ENCODE measurements at regions not wholly inside any gene's neighbourhood (a gene's known extent, or its start where the extent isn't known, plus 50 kb on each side); places are given as distances from the start of the nearest gene placed in this dataset.
"Not testable (repeated sequence)": the region's sequence is repeated elsewhere in the genome, so short reads cannot be mapped to it uniquely, and the experiment has no call there.

GRCh38 chr15:59791755-59792154, 102.6 kb upstream of the BNIP2 start:
- peaks cover 8% of the 10 kb centered on the region for H3K27me3 Mint-ChIP-seq (ENCODE audit: insufficient read depth)
- H3K36me3 ChIP-seq (ENCODE audit: control insufficient read depth, insufficient read depth, low read length) = no peaks in the 10 kb centered on the region
- no peak overlapping the region for H3K27ac Mint-ChIP-seq
- no peak overlapping the region for H3K9ac ChIP-seq (ENCODE audit: extremely low read depth, low read length, poor library complexity, severe bottlenecking)
- no peak for DNase-seq
- peaks cover 13% of the 10 kb centered on the region for H3K4me1 ChIP-seq (ENCODE audit: control insufficient read depth, insufficient read depth, low read length)
- 85 to 89% methylated on average over 2 to 3 of the region's 3 CpGs for WGBS, 2 experiments (ENCODE audit: insufficient coverage in 1 of 2, insufficient read length in 1 of 2)
- no peak overlapping the region for H3K4me3 ChIP-seq (ENCODE audit: low read length)
- no peak for TF ChIP-seq CTCF (conservative IDR thresholded peaks at IDR 0.05)
- H3K27me3 ChIP-seq (ENCODE audit: control insufficient read depth, insufficient read depth, low read length, poor library complexity, severe bottlenecking) = no peaks in the 10 kb centered on the region
- no peak overlapping the region for H3K27ac ChIP-seq (ENCODE audit: low read depth, low read length)
- H3K9me3 ChIP-seq (ENCODE audit: control insufficient read depth, low read length) = peaks cover 13% of the 10 kb centered on the region
- no peak overlapping the region for H3K4me3 Mint-ChIP-seq
- peaks cover 23% of the 10 kb centered on the region for H3K4me1 Mint-ChIP-seq
- H3K9me3 Mint-ChIP-seq = peaks cover 7% of the 10 kb centered on the region
- no peaks in the 10 kb centered on the region for H3K36me3 Mint-ChIP-seq (ENCODE audit: low read depth)

- H3K9me3 Mint-ChIP-seq = peaks cover 7% of the 10 kb centered on the region
- no peak overlapping the region for H3K27ac Mint-ChIP-seq
- no peaks in the 10 kb centered on the region for H3K36me3 Mint-ChIP-seq (ENCODE audit: low read depth)
- 80 to 100% methylated on average over 4 to 5 of the region's 5 CpGs for WGBS, 2 experiments (ENCODE audit: insufficient coverage in 1 of 2, insufficient read length in 1 of 2)
- Histone ChIP-seq H3K27me3 (ENCODE audit: control insufficient read depth, insufficient read depth, low read length, poor library complexity, severe bottlenecking) (no peaks in the 10 kb centered on the region), H3K36me3 (ENCODE audit: control insufficient read depth, insufficient read depth, low read length) (no peaks in the 10 kb centered on the region), H3K4me3 (ENCODE audit: low read length) (no peak overlapping the region), H3K9ac (ENCODE audit: extremely low read depth, low read length, poor library complexity, severe bottlenecking) (no peak overlapping the region), H3K27ac (ENCODE audit: low read depth, low read length) (no peak overlapping the region), H3K4me1 (ENCODE audit: control insufficient read depth, insufficient read depth, low read length) (peaks cover 15% of the 10 kb centered on the region), H3K9me3 (ENCODE audit: control insufficient read depth, low read length) (peaks cover 13% of the 10 kb centered on the region)
- H3K27me3 Mint-ChIP-seq (ENCODE audit: insufficient read depth) = peaks cover 8% of the 10 kb centered on the region
- DNase-seq = no peak
- peaks cover 30% of the 10 kb centered on the region for H3K4me1 Mint-ChIP-seq
- TF ChIP-seq CTCF (conservative IDR thresholded peaks at IDR 0.05) = no peak
- H3K4me3 Mint-ChIP-seq = no peak overlapping the region
Observed at GRCh38 chr15:59791079-59791478, 102.0 kb upstream of the BNIP2 start.

- not testable (repeated sequence) for H3K4me3 Mint-ChIP-seq; H3K27me3 ChIP-seq (ENCODE audit: control insufficient read depth, insufficient read depth, low read length, poor library complexity, severe bottlenecking); H3K36me3 ChIP-seq (ENCODE audit: control insufficient read depth, insufficient read depth, low read length); H3K9ac ChIP-seq (ENCODE audit: extremely low read depth, low read length, poor library complexity, severe bottlenecking); H3K27ac ChIP-seq (ENCODE audit: low read depth, low read length); H3K4me3 ChIP-seq (ENCODE audit: low read length); H3K36me3 Mint-ChIP-seq (ENCODE audit: low read depth)
- peaks cover 15% of the 10 kb centered on the region for H3K4me1 ChIP-seq (ENCODE audit: control insufficient read depth, insufficient read depth, low read length)
- WGBS, 2 experiments (ENCODE audit: insufficient coverage in 1 of 2, insufficient read length in 1 of 2) = 85 to 92% methylated on average over 3 of the region's 3 CpGs
- H3K27ac Mint-ChIP-seq = peak overlapping the region; percentile 76
- peaks cover 47% of the 10 kb centered on the region for H3K4me1 Mint-ChIP-seq
- peaks cover 13% of the 10 kb centered on the region for H3K9me3 ChIP-seq (ENCODE audit: control insufficient read depth, low read length)
- peak; percentile 65 for DNase-seq
- peaks cover 17% of the 10 kb centered on the region for H3K27me3 Mint-ChIP-seq (ENCODE audit: insufficient read depth)
- peaks cover 17% of the 10 kb centered on the region for H3K9me3 Mint-ChIP-seq
Observed at GRCh38 chr15:59786466-59786865, 97.3 kb upstream of the BNIP2 start.

GRCh38 chr15:59785981-59786380, 96.9 kb upstream of the BNIP2 start:
- H3K27me3 Mint-ChIP-seq (ENCODE audit: insufficient read depth) = peaks cover 16% of the 10 kb centered on the region

GRCh38 chr15:59783774-59784520, 94.8 kb upstream of the BNIP2 start:
- Mint-ChIP-seq H3K4me1 (peaks cover 47% of the 10 kb centered on the region), H3K27me3 (ENCODE audit: insufficient read depth) (peaks cover 16% of the 10 kb centered on the region)
- not testable (repeated sequence) for H3K27me3 ChIP-seq (ENCODE audit: control insufficient read depth, insufficient read depth, low read length, poor library complexity, severe bottlenecking); H3K4me3 Mint-ChIP-seq; H3K27ac ChIP-seq (ENCODE audit: low read depth, low read length); H3K9me3 Mint-ChIP-seq; H3K27ac Mint-ChIP-seq; H3K4me3 ChIP-seq (ENCODE audit: low read length); H3K9ac ChIP-seq (ENCODE audit: extremely low read depth, low read length, poor library complexity, severe bottlenecking); H3K36me3 ChIP-seq (ENCODE audit: control insufficient read depth, insufficient read depth, low read length); H3K36me3 Mint-ChIP-seq (ENCODE audit: low read depth); H3K9me3 ChIP-seq (ENCODE audit: control insufficient read depth, low read length); DNase-seq
- WGBS, 2 experiments (ENCODE audit: insufficient coverage in 1 of 2, insufficient read length in 1 of 2) = 82 to 87% methylated on average over 8 of the region's 8 CpGs
- peaks cover 15% of the 10 kb centered on the region for H3K4me1 ChIP-seq (ENCODE audit: control insufficient read depth, insufficient read depth, low read length)

More at GRCh38 chr15:59785981-59786380, 96.9 kb upstream of the BNIP2 start:
- Mint-ChIP-seq H3K9me3 (peaks cover 16% of the 10 kb centered on the region), H3K4me1 (peaks cover 47% of the 10 kb centered on the region), H3K27ac (peak overlapping the region; percentile 76)
- H3K4me3 ChIP-seq (ENCODE audit: low read length); H3K36me3 ChIP-seq (ENCODE audit: control insufficient read depth, insufficient read depth, low read length); DNase-seq; H3K27ac ChIP-seq (ENCODE audit: low read depth, low read length); H3K4me3 Mint-ChIP-seq; H3K27me3 ChIP-seq (ENCODE audit: control insufficient read depth, insufficient read depth, low read length, poor library complexity, severe bottlenecking); H3K36me3 Mint-ChIP-seq (ENCODE audit: low read depth); H3K9ac ChIP-seq (ENCODE audit: extremely low read depth, low read length, poor library complexity, severe bottlenecking): not testable (repeated sequence)
- 12 to 60% methylated on average over 1 of the region's 1 CpG for WGBS, 2 experiments (ENCODE audit: insufficient coverage in 1 of 2, insufficient read length in 1 of 2)
- peaks cover 15% of the 10 kb centered on the region for H3K4me1 ChIP-seq (ENCODE audit: control insufficient read depth, insufficient read depth, low read length)
- H3K9me3 ChIP-seq (ENCODE audit: control insufficient read depth, low read length) = peaks cover 13% of the 10 kb centered on the region

All from endodermal cell (in vitro differentiated cells).